ENCODE measurements at regions not wholly inside any gene's neighbourhood (a gene's known extent, or its start where the extent isn't known, plus 50 kb on each side); places are given as distances from the start of the nearest gene placed in this dataset.
A peak's percentile ranks its signal among the peaks of the same experiment; 100 is the strongest.
"Not testable (repeated sequence)": the region's sequence is repeated elsewhere in the genome, so short reads cannot be mapped to it uniquely, and the experiment has no call there.

- DNase-seq: no peak
These were observed 873.5 kb downstream of the TTLL7 start for GRCh38 chr1:83125456-83125855.

- no peak for DNase-seq
These were observed 875.9 kb downstream of the TTLL7 start for GRCh38 chr1:83123019-83123418.

GRCh38 chr1:83118472-83118871, 880.5 kb downstream of the TTLL7 start:
- DNase-seq: no peak

- DNase-seq: not testable (repeated sequence)
These were observed 881.9 kb downstream of the TTLL7 start for GRCh38 chr1:83117030-83117429.

DNA sequence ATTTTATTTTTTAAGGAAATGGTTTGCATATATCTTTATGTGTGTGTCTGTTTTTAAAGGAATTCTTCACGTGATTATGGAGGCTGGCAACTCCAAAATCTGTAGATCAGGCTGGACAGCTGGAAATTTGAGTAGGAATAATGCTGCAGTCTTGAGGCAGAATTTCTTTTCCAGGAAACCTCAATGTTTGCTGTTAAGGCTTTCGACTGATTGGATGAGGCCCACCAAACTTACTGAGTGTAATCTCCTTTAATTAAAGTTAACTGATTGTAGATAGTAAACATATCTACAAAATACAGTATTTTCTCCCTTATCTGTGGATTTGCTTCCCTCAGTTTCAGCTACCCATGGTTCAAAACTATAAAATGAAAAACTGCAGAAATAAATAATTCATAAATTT, 883.1 kb downstream of the TTLL7 start:
- no peak for DNase-seq

DNA sequence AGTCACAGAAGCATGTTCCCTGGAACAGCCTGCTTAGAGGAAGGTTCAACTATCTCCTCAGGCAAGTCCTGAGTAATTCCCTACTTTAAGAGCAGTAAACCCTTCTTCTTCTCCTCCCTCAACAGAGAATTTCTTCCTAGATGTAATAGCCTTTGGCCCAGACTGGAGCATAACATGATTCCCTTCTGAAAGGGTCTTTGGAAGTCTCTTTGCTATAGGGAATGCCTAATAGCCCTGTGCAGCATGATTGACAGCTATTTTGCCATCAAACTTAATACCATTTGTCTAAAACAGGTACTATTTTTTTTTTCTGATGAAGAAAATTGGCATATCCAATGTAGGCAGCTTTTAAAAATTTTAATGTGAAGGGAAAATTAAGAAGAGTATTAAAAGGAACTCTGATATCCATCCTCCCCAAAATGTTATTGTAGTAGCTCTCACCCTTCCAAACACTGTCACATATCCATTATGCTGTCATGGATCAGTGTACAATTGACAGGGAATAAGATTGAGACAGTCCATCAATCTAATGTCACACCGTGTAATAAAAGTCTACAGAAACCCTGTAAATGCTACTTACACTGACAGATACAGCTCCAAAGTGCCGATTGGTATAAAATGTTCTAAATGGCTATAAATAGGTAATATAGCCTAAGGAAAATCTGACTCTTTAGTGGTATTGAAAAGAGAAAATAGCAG, 884.6 kb downstream of the TTLL7 start:
- no peak for DNase-seq

DNA sequence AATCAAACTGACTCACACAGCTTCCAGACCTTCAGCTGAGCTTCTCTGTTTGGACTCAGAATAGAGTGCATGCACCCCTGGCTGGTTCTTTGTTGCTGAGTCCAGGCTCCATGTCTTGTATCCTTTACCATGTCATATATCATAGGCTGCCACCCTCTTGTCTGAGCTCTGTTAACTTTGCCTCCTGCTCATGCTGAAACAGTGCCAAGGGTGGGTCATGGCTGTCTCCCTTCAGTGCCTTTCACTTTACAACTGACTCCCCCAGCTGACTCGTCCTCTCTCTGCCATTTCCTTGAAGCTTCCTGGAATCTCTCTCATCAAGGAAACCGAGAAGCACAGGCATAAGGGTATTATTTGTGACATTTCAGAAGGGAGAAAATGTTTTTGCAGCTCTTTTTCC, 885.3 kb downstream of the TTLL7 start:
- DNase-seq: no peak

GRCh38 chr1:83112248-83112885, 886.6 kb downstream of the TTLL7 start:
- no peak for DNase-seq

GRCh38 chr1:83110156-83110555, 888.8 kb downstream of the TTLL7 start:
- no peak for DNase-seq

DNA sequence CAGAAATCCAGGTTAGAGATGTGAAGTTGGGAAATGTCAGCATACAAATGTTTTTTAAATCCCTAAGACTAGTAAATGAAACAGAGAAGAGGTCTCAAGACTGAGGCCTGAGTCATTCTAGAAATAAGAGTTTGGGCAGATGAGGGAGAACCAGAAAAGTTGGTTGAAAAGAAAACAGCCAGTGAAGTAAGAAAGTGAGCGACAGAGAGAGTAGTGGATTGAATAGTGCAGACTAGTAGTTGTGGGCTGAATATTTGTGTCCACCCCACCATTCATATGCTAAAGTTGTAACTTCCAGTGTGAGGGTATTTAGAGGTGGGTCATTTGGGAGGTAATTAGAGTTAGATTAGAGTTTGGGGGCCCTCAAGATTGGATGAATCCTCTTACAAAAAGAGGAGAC, 889.2 kb downstream of the TTLL7 start:
- DNase-seq: no peak

DNA sequence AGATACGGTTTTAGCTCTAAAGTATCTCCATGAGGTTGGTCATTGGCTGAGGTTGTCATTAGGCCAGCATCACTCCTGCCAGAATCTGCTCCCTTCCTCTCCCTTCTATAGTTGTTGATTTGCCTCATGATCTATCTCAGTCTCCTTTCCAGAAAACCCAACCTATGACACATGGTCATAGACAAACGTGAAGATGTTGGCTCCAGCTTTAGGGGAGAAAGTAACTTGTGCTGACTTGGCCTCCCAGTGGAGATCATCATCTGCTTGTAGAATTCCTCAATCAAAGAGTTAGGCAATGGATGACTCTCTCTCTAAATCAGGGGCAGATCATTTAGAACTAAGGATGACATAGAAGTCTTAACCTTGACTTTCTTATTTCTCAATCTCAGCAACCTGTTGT, 894.4 kb downstream of the TTLL7 start:
- no peak for DNase-seq

DNA sequence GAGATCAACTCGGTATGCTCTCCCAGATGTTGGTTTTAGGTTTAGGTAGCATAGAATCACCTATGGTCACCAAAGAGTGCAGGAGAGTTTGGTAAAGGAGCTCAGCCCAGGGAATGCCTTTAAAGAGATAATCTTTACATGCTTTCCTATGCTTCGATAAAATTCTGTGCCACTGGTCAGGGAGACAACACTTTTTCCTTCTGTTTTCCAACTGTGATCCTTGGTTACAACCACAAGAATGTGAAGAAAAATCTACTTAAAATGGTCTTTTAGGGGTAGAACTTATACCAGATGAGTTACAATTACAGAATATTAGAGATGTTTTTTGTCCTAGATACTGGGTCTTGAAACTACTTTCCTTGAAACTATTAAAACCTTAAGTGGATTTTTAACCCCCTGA, 895.6 kb downstream of the TTLL7 start:
- no peak for DNase-seq

DNA sequence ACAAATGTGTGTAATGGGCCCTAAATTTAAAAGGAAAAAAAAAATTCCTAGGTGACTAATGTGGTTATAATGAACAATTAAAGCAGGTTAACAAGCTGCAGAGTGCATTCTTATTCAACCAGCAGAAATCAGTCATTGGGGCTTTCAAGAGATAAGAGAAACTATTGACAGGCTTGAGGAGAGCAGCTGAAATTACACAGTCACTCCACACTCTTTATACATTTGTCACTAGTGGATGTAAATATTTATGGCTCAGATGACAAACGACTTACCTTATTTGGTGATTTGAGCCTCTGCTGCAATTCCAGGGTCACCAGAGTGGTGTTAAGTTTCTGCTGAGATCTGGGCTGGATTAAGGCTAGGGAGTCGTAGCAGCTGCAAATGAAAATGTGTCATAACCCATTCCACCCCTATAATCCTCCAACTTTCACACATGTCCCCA, 896.3 kb downstream of the TTLL7 start:
- no peak for DNase-seq

GRCh38 chr1:83101406-83101805, 897.5 kb downstream of the TTLL7 start:
- DNase-seq: no peak

DNA sequence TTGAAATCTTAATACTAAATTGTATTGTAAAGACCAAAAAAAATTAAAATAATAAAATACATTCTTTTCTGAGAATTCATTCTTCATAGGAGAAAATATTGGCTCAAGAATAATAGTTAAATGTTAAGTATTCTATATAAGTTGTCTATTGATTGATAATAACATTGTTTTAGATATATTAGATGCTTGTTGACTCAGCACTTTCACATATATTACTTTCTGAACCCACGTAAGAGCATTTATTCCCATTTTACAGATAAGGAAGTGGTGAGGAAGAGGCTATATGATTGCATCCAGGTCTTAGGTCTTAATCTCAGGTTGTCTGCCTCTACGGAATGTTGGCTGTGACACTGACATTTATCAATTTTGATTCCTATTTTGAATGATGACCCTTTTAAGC, 898.8 kb downstream of the TTLL7 start:
- DNase-seq: no peak

DNA sequence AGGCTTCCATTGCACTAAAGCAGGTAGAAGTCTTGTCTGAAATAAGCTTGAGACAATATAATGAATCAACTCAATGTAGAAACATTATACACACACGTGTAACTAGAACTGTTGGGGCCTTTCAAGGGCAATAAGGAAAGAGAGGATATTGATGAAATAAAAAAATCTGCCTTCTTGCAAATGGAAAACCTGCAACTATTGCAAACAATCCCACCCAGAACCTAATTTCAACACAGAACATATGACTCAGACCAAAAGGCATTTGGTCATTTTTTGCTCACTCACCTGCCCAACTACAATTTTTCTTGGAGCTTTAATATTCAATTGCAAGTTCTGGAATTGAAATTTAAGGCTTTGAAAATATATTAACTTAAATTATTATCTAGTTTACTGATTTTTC, 900.1 kb downstream of the TTLL7 start:
- no peak for DNase-seq

DNA sequence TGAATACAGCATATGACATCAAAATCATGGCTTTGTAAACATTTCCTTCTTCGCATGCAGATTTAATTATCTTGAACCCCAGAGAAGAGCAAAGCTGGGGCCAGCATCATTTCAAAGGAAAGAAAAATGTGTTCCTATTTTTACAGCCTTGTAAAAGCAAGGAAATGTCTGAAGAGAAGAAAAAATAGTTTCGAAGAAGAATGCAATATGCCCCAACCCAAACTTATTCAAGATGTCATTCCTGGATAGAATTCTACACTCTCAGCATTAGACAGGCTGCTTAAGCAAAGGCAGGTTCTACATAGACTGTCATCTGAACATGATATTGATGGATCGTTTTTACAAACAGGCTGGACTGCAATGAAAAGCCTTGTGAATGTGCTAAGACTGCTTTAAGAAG, 900.8 kb downstream of the TTLL7 start:
- DNase-seq: peak; percentile 50

- no peak for DNase-seq
These were observed 901.2 kb downstream of the TTLL7 start for GRCh38 chr1:83097715-83098114.

GRCh38 chr1:83095570-83095969, 903.4 kb downstream of the TTLL7 start:
- DNase-seq: no peak

- no peak for DNase-seq
These were observed 908.7 kb downstream of the TTLL7 start for GRCh38 chr1:83090195-83090594.

GRCh38 chr1:83087851-83088250, 911.1 kb downstream of the TTLL7 start:
- no peak for DNase-seq

DNA sequence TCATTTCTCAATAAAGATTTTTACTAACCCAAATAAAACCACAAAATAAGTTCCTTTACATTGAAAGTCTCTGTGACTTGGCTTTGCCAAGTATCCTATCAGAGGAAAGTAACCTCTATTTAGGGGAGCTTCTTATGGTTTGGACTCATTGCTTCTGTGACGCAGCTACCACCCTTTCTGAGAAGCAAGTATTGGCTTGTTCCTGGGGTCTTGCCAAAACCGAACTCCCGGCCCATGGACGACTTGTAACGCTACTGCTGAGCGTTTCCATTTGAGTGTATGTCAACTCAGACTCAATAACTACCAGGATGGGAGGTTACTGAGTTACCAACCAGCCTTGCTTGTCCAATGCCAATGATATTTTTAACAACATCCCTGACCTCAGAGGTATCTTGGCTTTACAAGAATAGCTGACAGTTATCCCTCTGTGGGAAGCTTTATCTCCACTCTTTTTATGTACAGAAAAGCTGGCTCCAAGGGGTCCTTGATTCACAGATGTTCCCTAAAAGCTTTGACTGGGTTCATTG, 911.9 kb downstream of the TTLL7 start:
- DNase-seq: no peak

GRCh38 chr1:83086346-83086745, 912.6 kb downstream of the TTLL7 start:
- DNase-seq: no peak

DNA sequence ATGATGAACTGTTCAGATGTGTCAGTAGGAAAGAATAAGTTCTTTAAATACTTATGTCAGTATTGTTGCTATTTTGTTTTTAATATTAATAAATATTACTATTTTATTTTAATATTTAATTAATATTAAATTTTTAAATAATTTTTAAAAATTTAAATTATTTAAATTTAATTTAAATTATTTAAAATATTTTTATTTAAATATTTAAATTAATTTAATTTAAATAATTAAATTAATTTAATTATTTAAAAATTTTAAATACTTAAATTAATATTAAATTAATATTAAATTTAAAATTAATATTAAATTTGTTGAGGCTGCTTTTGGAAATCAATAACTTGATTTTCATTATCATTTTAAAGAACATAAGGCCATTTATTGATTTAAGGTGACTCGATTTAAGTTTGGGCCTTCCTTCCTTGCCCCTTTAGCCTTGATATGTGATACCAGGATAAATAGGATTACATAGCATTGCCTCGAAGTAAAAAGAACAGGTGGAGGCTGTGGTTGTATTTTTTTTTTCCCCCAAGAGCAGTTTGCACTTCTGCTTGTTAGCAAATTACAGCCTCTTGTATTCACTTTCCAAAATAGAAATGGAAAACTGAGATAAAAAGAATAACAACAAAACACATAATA, 915.2 kb downstream of the TTLL7 start:
- no peak for DNase-seq
